Daoy (cell line): ENCODE measurements at regions not wholly inside any gene's neighbourhood (a gene's known extent, or its start where the extent isn't known, plus 50 kb on each side); places are given as distances from the start of the nearest gene placed in this dataset.

Experiments
- DNase-seq: peaks from one replicate; pipeline ENCODE4 v3.0.0-alpha.2; 2015; ENCODE audit warnings: low read depth

GRCh38 chr12:105986779-105987684, 151.7 kb downstream of the NUAK1 start:
- peak; percentile 46 for DNase-seq

GRCh38 chr12:105987685-105988035, 151.1 kb downstream of the NUAK1 start:
- DNase-seq = no peak

- DNase-seq = peak; percentile 90
Measured at GRCh38 chr12:105992849-105993740, 145.7 kb downstream of the NUAK1 start.

- peak; percentile 82 for DNase-seq
Measured at GRCh38 chr12:105993766-105994555, 144.8 kb downstream of the NUAK1 start.

GRCh38 chr12:105995961-105996431, 142.8 kb downstream of the NUAK1 start:
- peak; percentile 22 for DNase-seq

GRCh38 chr12:105998561-105998960, 140.2 kb downstream of the NUAK1 start:
- no peak for DNase-seq

- no peak for DNase-seq
Measured at GRCh38 chr12:106000382-106001104, 138.2 kb downstream of the NUAK1 start.

- no peak for DNase-seq
Measured at GRCh38 chr12:106001105-106001836, 137.5 kb downstream of the NUAK1 start.

- no peak for DNase-seq
Measured at GRCh38 chr12:106001837-106002218, 136.9 kb downstream of the NUAK1 start.

- no peak for DNase-seq
Measured at GRCh38 chr12:106003297-106003696, 135.5 kb downstream of the NUAK1 start.

- DNase-seq = no peak
Measured at GRCh38 chr12:106004289-106004688, 134.5 kb downstream of the NUAK1 start.

GRCh38 chr12:106006382-106006781, 132.4 kb downstream of the NUAK1 start:
- DNase-seq = no peak

GRCh38 chr12:106006940-106007339, 131.8 kb downstream of the NUAK1 start:
- DNase-seq = no peak

- DNase-seq = no peak
Measured at GRCh38 chr12:106010741-106011140, 128.0 kb downstream of the NUAK1 start.
